ENCODE measurements at regions not wholly inside any gene's neighbourhood (a gene's known extent, or its start where the extent isn't known, plus 50 kb on each side); places are given as distances from the start of the nearest gene placed in this dataset.
A peak's percentile ranks its signal among the peaks of the same experiment; 100 is the strongest.
"Not testable (repeated sequence)": the region's sequence is repeated elsewhere in the genome, so short reads cannot be mapped to it uniquely, and the experiment has no call there.

DNA sequence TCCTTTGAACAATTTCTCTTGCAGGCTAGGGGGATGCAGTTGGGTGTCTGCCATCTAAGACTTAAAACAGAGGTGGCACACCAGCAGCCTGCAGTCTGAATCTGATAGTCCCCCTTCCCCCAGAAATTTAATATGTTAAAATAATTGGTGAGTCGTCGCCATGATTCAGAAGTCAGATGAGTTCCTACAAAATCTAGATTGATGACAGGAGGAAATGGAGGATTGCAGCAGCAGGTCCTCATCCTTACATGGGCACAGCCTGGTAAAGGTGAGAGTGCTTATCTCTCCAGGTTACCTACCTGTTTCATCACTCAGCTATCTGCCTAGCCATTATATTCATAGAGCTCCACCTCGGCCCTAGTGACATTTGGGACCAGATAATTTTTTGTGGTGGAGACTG lies 112.3 kb downstream of the PCSK1 start:
- no peak for DNase-seq (ENCODE audit: low spot score)
- FAIRE-seq = no peak

- DNase-seq (ENCODE audit: low spot score); FAIRE-seq: not testable (repeated sequence)
These were observed 112.9 kb downstream of the PCSK1 start for GRCh38 chr5:96319981-96320739.

GRCh38 chr5:96318569-96319110 lies 114.4 kb downstream of the PCSK1 start:
- DNase-seq (ENCODE audit: low spot score) (no peak), FAIRE-seq (no peak)

GRCh38 chr5:96317945-96318344 lies 115.1 kb downstream of the PCSK1 start:
- DNase-seq (ENCODE audit: low spot score) = no peak
- no peak for FAIRE-seq

GRCh38 chr5:96316487-96316886 lies 116.6 kb downstream of the PCSK1 start:
- FAIRE-seq (no peak), DNase-seq (ENCODE audit: low spot score) (no peak)

- no peak for FAIRE-seq
- DNase-seq (ENCODE audit: low spot score) = no peak
These were observed 117.0 kb downstream of the PCSK1 start for GRCh38 chr5:96316017-96316416.

- DNase-seq (ENCODE audit: low spot score) (no peak), FAIRE-seq (no peak)
These were observed 117.6 kb downstream of the PCSK1 start for GRCh38 chr5:96315431-96315830.

DNA sequence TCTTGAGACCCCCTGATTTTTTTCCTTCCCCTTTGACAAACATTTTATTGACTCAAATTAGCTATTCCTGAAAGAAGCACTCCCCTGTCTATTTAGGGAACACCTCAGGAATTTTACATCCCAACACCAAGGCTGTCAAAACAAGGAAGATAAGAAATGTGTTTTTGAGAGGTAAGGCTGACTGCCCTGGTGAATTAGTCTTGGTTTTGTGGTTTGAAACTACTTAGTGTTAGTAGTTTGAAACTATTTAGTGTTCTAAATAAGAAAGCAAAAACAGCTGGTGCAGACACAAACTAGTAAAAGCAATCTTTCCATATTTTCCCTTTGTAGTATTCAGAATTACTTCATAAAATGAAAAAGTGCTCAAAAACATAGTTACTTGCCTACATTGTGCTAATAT lies 120.7 kb downstream of the PCSK1 start:
- FAIRE-seq = no peak
- DNase-seq (ENCODE audit: low spot score) = no peak

DNA sequence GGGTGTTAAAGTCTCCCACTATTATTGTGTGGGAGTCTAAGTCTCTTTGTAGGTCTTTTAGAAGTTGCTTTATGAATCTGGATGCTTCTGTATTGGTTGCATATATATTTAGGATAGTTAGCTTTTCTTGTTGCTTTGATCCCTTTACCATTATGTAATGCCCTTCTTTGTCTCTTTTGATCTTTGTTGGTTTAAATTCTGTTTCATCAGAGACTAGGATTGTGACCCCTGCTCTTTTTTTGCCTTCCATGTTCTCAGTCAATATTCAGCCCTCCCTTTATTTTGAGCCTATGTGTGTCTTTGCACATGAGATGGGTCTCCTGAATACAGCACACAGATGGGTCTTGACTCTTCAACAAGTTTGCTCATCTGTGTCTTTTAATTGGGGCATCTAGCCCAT lies 126.0 kb downstream of the PCSK1 start:
- FAIRE-seq; DNase-seq (ENCODE audit: low spot score): not testable (repeated sequence)

GRCh38 chr5:96302174-96302738 lies 130.8 kb downstream of the PCSK1 start:
- no peak for FAIRE-seq
- DNase-seq (ENCODE audit: low spot score) = no peak

DNA sequence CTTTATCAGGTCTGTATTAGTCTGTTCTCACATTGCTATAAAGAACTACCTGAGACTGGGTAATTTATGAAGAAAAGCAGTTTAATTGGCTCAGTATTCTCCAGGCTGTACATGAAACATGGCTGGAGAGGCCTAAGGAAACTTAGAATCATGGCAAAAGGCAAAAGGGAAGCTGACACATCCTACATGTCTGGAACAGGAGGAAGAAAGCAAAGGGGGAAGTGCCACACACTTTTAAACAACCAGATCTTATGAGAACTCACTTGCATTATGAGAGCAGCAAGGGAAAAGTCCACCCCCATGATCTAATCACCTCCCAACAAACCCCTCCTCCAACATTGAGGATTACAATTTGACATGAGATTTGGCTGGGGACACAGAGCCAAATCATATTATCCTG lies 132.1 kb downstream of the PCSK1 start:
- no peak for FAIRE-seq
- no peak for DNase-seq (ENCODE audit: low spot score)

- DNase-seq (ENCODE audit: low spot score) (no peak), FAIRE-seq (no peak)
These were observed 135.2 kb downstream of the PCSK1 start for GRCh38 chr5:96297867-96298266.

GRCh38 chr5:96297290-96297689 lies 135.8 kb downstream of the PCSK1 start:
- FAIRE-seq = no peak
- peak; percentile 26 for DNase-seq (ENCODE audit: low spot score)

DNA sequence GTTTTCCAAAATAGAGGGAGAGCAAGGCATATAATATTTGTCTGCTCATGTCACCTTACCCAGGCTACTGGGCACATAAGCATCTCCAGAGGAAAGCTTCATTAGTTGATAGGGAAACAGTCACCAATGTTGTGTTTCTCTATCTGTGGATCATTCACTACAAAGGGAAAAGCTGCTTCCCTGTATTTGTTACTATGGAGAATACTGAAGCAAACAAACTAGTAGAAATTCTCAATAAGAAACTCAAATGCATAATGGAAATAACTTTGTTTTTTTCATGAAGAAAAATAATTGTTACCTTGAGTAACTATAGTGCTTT lies 138.2 kb downstream of the PCSK1 start:
- FAIRE-seq (no peak), DNase-seq (ENCODE audit: low spot score) (no peak)

DNA sequence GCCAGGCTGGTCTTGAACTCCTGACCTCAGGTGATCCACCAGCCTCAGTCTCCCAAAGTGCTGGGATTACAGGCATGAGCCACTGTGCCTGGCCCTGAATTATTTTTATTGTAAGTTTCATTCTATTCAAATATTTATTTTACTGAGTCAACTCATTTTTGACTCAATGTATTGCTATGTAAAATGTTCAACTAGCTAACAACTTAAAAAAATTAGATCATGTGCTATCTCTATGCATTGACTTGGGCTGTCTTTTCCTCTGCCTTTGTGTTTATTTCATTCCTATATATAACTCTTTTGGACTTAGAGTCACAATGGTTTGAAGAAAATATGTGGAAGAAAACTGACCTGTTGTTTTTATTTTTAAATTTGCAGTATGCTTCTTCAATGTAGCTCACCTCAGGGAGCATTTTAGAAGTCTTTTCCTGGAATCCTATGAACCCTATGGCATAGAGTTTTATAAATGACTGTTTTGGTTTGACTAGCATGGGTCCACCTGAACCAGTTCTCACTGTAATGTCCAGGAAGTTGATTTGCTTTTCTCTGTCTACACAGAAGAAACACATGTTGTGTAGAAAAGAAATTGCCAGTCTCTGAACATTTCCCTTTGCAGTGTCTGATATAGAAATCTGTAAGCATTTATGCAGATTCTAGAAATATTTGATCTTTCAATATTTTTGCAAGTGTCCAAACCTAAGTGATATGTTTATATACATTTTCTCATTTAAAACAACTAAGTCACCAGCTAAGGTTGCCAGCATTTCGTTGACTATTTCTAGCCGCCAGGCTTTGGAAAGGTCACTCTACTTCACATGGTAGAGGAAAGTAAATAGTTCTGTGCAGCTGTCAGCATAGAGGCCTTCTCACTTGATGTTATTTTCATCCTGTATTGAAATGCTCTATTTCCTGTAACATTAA lies 138.8 kb downstream of the PCSK1 start:
- DNase-seq (ENCODE audit: low spot score) (no peak), FAIRE-seq (no peak)

- DNase-seq (ENCODE audit: low spot score) (no peak), FAIRE-seq (no peak)
These were observed 140.3 kb downstream of the PCSK1 start for GRCh38 chr5:96292582-96293247.

- DNase-seq (ENCODE audit: low spot score); FAIRE-seq: not testable (repeated sequence)
These were observed 143.8 kb downstream of the PCSK1 start for GRCh38 chr5:96289287-96289686.

DNA sequence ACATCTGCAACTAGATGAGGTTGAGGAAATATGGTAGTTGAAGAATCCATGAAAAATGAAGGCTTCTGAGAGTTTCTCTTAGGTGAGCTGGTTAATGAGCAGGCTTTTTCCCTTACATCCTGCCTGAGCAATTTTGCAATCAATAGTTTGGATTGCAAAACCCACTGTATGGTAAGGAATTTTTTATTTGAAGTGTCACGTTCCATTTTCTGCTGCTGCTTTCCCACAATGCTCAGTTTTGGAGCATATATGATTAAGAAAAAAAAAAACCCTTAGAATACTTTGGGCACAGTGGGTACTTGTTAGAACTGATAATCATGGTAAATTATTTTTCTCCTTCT lies 144.2 kb downstream of the PCSK1 start:
- DNase-seq (ENCODE audit: low spot score) = no peak
- FAIRE-seq = no peak

- no peak for FAIRE-seq
- DNase-seq (ENCODE audit: low spot score) = no peak
These were observed 144.7 kb downstream of the PCSK1 start for GRCh38 chr5:96288166-96288844.

DNA sequence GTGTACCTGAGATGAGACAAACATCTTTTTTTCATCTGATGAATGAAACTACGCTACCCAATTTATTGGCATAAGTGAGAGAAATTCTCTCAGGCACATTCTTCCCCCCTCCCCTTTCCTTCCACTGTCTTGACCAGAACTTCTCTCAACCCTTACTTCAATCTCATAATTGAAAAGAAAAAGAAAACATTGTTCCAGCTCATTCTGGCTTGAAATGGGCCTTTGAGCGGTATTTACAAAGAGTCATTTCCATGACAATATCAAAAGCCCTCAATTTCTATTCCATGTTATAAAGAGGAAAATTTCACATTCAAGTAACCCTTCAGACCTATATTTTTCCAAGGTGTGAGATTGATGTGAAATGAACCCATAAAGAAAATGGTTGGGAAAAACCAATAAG lies 145.9 kb downstream of the PCSK1 start:
- FAIRE-seq (no peak), DNase-seq (ENCODE audit: low spot score) (no peak)

DNA sequence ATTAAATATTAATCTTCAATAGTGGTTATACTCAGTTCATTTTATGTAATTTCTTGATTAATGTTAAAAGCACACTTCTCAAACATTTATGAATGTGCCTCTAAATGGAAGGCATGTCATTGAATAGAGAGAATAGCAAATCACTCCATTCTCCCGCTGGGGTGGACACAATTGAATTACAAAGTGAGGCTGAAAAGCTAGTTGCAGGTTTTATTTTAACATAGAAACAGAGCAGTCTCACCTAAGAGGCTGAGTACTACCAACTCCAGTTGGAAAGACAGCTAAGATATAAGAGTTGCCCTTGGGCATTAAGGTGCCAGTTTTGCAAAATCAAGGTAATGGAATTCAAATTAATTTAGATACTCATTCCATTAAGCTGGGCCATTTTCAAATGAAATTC lies 147.2 kb downstream of the PCSK1 start:
- no peak for FAIRE-seq
- DNase-seq (ENCODE audit: low spot score) = no peak

Data from RCC 7860 (cell line).